ENCODE measurements at regions not wholly inside any gene's neighbourhood (a gene's known extent, or its start where the extent isn't known, plus 50 kb on each side); places are given as distances from the start of the nearest gene placed in this dataset.

DNA sequence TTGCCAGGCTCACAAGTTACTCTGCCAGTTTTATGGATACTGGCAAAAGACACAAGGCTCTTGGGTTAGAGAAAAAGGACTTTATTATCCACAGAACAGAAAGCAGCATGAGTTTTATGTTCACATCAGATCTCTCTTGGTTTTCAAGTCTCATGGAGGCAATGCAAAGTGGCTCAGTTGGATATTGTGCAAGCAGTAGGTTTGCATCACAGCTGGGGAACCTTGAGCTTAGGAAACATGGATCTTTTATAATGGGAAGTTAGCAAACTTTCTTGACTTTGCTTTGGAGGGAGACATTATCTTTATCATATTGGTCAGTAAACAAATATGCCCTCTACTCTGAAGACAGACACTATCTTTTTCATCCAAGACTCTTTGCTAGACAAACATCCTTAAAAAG lies 109.2 kb upstream of the GRPR start (continued):
- TF ChIP-seq, protein P1, sequence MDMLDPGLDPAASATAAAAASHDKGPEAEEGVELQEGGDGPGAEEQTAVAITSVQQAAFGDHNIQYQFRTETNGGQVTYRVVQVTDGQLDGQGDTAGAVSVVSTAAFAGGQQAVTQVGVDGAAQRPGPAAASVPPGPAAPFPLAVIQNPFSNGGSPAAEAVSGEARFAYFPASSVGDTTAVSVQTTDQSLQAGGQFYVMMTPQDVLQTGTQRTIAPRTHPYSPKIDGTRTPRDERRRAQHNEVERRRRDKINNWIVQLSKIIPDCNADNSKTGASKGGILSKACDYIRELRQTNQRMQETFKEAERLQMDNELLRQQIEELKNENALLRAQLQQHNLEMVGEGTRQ (IDR thresholded peaks at IDR 0.05; ENCODE audit: borderline replicate concordance, low read depth, low read length) = no peak
- TF ChIP-seq SIN3A (IDR thresholded peaks at IDR 0.05; ENCODE audit: borderline replicate concordance, low read depth, low read length) = no peak
- no peak for TF ChIP-seq SMC3 (IDR thresholded peaks at IDR 0.05; ENCODE audit: low read depth, low read length)
- TF ChIP-seq GABPA (IDR thresholded peaks at IDR 0.05; ENCODE audit: low read depth) = no peak
- no peak for TF ChIP-seq MXI1 (IDR thresholded peaks at IDR 0.05; ENCODE audit: low read depth, low read length)
- TF ChIP-seq, protein P2, sequence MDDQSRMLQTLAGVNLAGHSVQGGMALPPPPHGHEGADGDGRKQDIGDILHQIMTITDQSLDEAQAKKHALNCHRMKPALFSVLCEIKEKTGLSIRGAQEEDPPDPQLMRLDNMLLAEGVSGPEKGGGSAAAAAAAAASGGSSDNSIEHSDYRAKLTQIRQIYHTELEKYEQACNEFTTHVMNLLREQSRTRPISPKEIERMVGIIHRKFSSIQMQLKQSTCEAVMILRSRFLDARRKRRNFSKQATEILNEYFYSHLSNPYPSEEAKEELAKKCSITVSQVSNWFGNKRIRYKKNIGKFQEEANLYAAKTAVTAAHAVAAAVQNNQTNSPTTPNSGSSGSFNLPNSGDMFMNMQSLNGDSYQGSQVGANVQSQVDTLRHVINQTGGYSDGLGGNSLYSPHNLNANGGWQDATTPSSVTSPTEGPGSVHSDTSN (IDR thresholded peaks at IDR 0.05) = no peak

DNA sequence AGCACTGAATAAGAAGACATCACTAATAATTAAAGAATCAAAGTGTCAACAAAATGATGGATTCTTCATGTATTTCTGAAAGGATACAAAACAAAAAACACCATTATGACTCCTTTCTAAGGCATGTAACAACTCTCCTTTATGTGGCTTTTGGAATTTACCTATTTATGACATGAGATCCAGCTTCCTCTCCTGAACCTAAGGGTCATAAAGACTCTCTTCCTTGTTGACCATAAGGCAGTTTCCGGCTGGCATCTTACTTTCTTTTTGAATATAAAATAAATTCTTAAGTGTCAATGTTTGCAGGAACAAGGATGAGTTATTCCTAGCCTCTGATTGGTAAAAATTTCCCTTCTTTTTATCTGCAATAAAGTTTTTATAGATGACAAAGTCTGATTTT lies 111.1 kb upstream of the GRPR start:
- WGBS (ENCODE audit: low lambda C conversion rate) = 40% methylated on average over 1 of the region's 1 CpG
- Histone ChIP-seq H3K4me2 (no peak overlapping the region), H3K79me2 (ENCODE audit: insufficient read depth) (no peaks in the 10 kb centered on the region), H2AFZ (ENCODE audit: low read depth) (no peak overlapping the region), H3K9me2 (no peaks in the 10 kb centered on the region), H3K36me3 (replicated peaks in 1 of 2; ENCODE audit: control insufficient read depth in 1 of 2, insufficient read depth in 2 of 2, low read length in 1 of 2) (no peaks in the 10 kb centered on the region), H3F3A (replicated peaks; ENCODE audit: insufficient read depth) (no peaks in the 10 kb centered on the region), H3K27me3 (ENCODE audit: insufficient read depth) (no peaks in the 10 kb centered on the region; the same call in 1 of the 2 replicates), H3K9ac (no peak overlapping the region), H3K27ac (ENCODE audit: low read depth in 2 of 2, low read length in 1 of 2) (no peak overlapping the region), H4K20me1 (ENCODE audit: insufficient read depth) (no peaks in the 10 kb centered on the region), H3K4me1 (ENCODE audit: control insufficient read depth in 1 of 2, insufficient read depth in 2 of 2, low read depth in 1 of 2, low read length in 1 of 2) (no peaks in the 10 kb centered on the region), H3K9me3 (no peaks in the 10 kb centered on the region), H3K4me3 (ENCODE audit: low read depth in 2 of 2, low read length in 1 of 2) (no peak overlapping the region)
- TF ChIP-seq YY1 (IDR thresholded peaks at IDR 0.05; ENCODE audit: low read depth) (no peak), FOXM1 (IDR thresholded peaks at IDR 0.05; ENCODE audit: low read depth) (no peak), RXRA (IDR thresholded peaks at IDR 0.05; ENCODE audit: borderline replicate concordance, low read depth) (no peak), POLR2AphosphoS5 (IDR thresholded peaks at IDR 0.05; ENCODE audit: low read depth, low read length) (no peak), TAF1 (IDR thresholded peaks at IDR 0.05; ENCODE audit: borderline replicate concordance, low read depth, low read length) (no peak), TEAD4 (IDR thresholded peaks at IDR 0.05; ENCODE audit: borderline replicate concordance, insufficient read depth) (no peak), NRF1 (IDR thresholded peaks at IDR 0.05; ENCODE audit: low read depth, low read length) (no peak), EZH2phosphoT487 (IDR thresholded peaks at IDR 0.05; ENCODE audit: borderline replicate concordance, low read depth) (no peak)
- TF ChIP-seq, protein P3, sequence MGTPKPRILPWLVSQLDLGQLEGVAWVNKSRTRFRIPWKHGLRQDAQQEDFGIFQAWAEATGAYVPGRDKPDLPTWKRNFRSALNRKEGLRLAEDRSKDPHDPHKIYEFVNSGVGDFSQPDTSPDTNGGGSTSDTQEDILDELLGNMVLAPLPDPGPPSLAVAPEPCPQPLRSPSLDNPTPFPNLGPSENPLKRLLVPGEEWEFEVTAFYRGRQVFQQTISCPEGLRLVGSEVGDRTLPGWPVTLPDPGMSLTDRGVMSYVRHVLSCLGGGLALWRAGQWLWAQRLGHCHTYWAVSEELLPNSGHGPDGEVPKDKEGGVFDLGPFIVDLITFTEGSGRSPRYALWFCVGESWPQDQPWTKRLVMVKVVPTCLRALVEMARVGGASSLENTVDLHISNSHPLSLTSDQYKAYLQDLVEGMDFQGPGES (IDR thresholded peaks at IDR 0.05; ENCODE audit: low read depth, low read length) = no peak
- TF ChIP-seq, protein P4, sequence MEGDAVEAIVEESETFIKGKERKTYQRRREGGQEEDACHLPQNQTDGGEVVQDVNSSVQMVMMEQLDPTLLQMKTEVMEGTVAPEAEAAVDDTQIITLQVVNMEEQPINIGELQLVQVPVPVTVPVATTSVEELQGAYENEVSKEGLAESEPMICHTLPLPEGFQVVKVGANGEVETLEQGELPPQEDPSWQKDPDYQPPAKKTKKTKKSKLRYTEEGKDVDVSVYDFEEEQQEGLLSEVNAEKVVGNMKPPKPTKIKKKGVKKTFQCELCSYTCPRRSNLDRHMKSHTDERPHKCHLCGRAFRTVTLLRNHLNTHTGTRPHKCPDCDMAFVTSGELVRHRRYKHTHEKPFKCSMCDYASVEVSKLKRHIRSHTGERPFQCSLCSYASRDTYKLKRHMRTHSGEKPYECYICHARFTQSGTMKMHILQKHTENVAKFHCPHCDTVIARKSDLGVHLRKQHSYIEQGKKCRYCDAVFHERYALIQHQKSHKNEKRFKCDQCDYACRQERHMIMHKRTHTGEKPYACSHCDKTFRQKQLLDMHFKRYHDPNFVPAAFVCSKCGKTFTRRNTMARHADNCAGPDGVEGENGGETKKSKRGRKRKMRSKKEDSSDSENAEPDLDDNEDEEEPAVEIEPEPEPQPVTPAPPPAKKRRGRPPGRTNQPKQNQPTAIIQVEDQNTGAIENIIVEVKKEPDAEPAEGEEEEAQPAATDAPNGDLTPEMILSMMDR (IDR thresholded peaks at IDR 0.05) = no peak
- TF ChIP-seq, protein P1 (IDR thresholded peaks at IDR 0.05; ENCODE audit: borderline replicate concordance, low read depth, low read length) = no peak
- ChIA-PET CTCF (no interaction called here), POLR2A (no interaction called here)
- DNase-seq = no peak
